ENCODE measurements at regions not wholly inside any gene's neighbourhood (a gene's known extent, or its start where the extent isn't known, plus 50 kb on each side); places are given as distances from the start of the nearest gene placed in this dataset.
"Not testable (repeated sequence)": the region's sequence is repeated elsewhere in the genome, so short reads cannot be mapped to it uniquely, and the experiment has no call there.

- FAIRE-seq = no peak
Measured at GRCh38 chr3:106942051-106942450, 435.2 kb upstream of the CCDC54 start.

DNA sequence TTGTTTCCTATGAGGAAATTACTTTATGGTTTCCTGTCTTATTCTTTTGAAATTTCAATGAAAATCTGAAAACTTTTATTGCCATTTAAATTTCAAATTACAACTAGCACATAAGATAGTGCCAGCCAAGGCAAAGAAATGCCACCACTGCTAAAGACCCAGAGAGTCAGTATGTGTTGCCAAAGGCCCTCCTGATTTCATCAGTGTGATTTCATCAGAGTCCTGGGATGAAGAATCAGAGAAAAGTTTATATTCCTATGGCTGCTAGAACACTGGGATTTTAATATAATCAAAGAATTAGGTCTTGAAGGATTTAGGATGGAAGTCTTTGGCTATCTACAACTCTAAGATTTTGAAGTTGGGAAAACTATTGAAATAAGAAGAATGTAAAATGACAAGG lies 434.2 kb upstream of the CCDC54 start:
- FAIRE-seq = no peak

DNA sequence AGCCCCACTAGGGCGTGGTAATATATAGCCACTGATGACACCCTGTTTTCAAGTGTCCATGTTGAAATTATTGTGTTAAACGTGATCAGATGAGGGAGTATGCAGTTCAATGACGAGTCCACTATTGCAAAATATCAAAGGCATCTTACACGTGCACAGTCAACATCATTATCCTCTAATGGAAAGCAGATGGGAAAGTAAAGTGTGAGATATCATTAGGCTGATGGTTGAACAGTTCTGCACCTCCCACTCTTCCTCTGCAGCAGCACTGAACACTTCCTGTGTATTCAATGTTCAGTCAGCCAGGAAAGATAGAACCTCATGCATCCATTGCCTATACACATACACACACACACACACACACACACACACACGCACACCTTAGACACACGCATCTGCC lies 431.8 kb upstream of the CCDC54 start:
- FAIRE-seq = no peak

DNA sequence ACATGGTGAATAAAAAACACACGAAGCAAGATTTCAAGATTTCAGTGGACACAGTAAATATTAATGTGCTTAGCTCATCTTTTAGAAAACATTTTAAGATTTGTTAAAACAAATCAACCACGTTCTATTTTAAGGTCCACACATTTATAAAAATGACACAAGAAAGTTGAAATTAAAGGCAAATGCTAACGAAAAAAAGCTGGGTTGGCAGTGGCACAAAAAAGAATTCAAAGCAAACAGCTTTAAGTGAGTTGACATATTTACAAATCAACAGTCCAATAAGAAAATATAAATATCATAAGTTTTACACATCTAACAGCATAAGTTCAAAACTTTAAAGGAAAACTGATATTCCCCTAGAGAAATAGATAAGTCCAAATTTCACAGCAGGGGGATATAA lies 430.4 kb upstream of the CCDC54 start:
- FAIRE-seq = no peak

- FAIRE-seq = no peak
Measured at GRCh38 chr3:106957029-106957428, 420.2 kb upstream of the CCDC54 start.

- FAIRE-seq = no peak
Measured at GRCh38 chr3:106962993-106963392, 414.2 kb upstream of the CCDC54 start.

- no peak for FAIRE-seq
Measured at GRCh38 chr3:106963442-106963841, 413.8 kb upstream of the CCDC54 start.

DNA sequence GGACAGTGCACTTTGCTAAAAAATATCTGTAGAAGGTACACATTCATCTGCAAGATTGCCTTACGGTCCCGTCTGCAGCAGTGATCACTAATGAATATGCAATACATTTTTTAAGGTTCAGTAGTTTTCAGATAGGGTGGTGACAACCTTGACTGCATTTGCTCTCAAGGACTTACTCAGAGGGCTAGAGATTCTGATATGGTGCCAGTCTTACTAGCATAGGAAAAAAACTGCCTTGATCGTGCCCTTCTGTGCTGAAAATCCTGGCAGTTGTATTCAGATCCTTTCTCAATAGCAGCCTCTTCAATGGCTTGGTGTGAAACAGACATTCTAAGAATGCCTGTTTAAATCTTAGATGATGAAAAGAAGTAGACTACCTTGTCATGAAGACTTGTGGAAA lies 411.9 kb upstream of the CCDC54 start:
- no peak for FAIRE-seq

GRCh38 chr3:106969596-106969995 lies 407.6 kb upstream of the CCDC54 start:
- no peak for FAIRE-seq

DNA sequence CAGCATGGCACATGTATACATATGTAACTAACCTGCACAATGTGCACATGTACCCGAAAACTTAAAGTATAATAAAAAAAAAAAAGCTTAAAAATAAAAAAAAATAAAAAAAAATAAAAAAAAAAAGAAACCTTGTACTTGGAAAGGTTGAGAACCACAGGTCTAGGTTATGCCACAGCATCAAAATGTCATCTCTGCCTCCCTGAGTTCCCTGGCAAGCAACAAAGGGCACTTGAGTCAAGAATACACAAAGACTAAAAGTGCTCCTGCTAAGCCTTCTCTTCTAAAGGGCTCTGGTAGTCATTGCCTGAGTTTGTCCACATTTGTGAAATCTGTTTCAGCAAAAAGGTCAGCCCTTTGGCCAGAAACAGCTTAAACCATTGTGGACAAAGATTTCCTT lies 395.8 kb upstream of the CCDC54 start:
- no peak for FAIRE-seq

DNA sequence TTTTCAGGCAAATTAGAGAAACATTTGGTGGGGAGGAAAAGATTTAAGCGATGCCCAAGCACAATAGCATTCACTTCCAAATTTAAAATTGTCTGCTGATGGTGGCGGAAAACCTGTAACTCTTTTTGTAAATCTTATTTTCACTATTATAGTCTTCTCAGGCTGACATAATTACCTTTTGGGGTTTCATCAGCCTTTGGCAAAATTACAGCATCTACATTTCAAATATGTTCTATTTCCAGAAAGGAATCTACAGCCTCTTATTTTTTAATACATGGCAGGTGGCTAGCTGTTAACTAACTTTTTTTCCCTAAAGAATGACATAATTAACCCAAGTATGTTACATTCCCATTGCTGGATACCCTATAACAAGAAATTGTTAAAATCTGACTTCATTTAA lies 391.5 kb upstream of the CCDC54 start:
- FAIRE-seq = no peak

DNA sequence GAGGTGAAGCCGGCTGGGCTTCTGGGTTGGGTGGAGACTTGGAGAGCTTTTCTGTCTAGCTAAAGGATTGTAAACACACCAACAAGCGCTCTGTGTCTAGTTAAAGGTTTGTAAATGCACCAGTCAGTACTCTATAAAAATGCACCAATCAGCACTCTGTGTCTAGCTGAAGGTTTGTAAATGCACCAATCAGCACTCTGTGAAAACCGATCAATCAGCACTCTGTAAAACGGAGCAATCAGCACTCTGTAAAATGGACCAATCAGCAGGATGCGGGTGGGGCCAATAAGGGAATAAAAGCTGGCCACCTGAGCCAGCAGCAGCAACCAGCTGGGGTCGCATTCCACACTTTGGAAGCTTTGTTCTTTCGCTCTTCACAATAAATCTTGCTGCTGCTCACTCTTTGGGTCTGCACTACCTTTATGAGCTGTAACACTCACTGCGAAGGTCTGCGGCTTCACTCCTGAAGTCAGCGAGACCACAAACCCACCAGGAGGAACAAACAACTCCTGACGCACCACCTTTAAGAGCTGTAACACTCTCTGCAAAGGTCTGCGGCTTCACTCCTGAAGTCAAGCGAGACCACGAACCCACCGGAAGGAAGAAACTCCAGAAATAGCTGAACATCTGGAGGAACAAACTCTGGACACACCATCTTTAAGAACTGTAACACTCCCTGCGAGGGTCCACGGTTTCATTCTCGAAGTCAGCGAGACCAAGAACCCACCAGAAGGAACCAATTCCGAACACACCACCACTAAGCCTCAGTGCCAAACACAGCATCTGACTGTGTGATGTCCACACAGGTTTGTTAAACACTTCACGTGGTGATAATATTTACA lies 378.2 kb upstream of the CCDC54 start:
- not testable (repeated sequence) for FAIRE-seq

GRCh38 chr3:107001635-107002034 lies 375.6 kb upstream of the CCDC54 start:
- FAIRE-seq = no peak

GRCh38 chr3:107005352-107005751 lies 371.9 kb upstream of the CCDC54 start:
- not testable (repeated sequence) for FAIRE-seq

- no peak for FAIRE-seq
Measured at GRCh38 chr3:107008213-107008612, 369.0 kb upstream of the CCDC54 start.

GRCh38 chr3:107013641-107014040 lies 363.6 kb upstream of the CCDC54 start:
- FAIRE-seq = no peak

GRCh38 chr3:107024551-107025026 lies 352.6 kb upstream of the CCDC54 start:
- no peak for FAIRE-seq

GRCh38 chr3:107025961-107026360 lies 351.3 kb upstream of the CCDC54 start:
- FAIRE-seq = no peak

DNA sequence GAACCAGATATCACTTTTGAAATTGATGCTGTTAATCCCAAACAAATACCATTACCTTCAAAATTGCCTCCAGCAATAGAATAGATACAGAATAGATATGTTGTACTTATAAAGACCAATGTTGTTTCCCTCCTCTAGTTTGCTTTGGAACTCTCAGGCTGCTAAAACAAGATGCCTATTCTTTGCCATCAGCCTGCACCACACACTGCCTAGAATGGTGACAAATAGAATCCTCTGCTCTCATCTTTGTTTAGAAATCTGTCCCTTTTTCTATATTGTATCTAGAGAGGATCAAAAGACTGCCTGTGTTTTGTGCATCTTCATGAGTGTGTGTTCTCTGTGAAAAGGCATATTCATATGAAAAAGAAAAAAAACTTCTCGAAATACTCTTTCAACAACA lies 349.2 kb upstream of the CCDC54 start:
- no peak for FAIRE-seq

- no peak for FAIRE-seq
Measured at GRCh38 chr3:107028626-107029025, 348.6 kb upstream of the CCDC54 start.

DNA sequence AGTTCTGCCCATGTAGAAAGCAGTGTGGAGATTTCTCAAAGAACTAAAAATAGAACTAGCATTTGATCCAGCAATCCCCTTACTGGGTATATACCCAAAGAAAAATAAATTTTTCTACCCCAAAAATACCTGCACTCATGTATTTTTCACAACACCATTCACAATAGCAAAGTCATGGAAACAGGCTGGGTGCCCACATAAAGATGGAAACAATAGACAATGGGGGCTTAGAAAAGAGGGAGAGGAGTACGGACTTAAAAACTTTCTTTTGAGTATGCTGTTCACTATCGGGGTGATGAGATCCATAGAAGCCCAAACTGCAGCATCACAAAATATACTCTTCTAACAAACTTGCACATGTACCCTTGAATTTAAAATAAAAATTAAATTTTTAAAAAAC lies 345.1 kb upstream of the CCDC54 start:
- no peak for FAIRE-seq

DNA sequence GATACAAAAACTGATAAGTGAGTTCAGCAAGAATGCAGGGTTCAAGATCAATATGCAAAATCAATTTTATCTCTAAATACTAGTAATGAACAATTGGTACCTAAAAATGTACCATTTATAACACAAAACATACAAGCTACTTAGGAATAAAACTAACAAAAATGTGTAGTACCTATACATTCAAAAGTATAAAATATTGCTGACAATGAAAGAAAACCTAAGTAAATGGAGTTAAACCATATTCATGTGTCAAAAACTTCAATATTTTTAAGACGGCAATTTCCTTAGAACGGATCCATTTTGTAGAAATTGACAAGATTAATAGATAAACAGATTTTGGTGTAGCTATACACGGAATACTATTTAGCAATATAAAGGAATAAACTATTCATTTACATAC lies 343.1 kb upstream of the CCDC54 start:
- FAIRE-seq = no peak

GRCh38 chr3:107035176-107035575 lies 342.1 kb upstream of the CCDC54 start:
- no peak for FAIRE-seq

DNA sequence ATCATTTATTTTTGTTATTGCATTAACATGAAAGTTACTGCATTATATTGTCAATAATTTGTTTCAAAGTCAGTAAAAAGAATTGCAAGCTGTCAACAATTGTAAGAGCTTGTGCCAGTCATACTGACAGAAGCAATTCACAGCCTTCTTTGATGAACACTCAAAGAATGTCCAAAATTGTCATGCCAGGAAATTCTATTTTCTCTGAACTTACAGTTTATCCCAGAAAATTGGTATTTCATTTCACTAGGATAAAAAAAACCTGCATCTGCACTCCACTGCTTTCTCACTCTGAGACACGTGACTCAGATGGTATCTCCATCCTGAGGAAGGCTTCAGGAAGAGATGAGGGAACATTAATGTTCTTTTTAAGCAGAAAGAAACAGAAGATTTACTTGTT lies 332.6 kb upstream of the CCDC54 start:
- no peak for FAIRE-seq

DNA sequence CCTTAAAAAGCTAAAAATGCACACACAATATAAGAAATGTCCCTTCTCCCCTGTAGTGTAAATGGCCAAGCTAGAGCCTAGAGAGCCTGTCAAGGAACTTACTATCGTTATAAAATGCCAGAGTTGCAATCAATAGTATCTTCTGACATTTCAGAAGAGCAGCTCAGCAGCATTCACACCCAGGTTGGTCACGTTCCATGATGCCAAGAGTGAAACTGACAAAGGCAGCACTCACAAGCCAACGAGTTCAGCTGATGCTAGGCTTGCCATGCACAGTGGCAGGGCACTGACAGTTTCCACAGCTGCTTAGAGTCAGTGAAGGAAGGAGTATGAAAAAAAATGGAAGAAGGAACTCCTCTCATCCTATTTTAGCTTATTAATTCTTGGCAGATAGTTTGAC lies 331.4 kb upstream of the CCDC54 start:
- no peak for FAIRE-seq

Measured in colon (tissue), 2 donors.